Astrocyte of the spinal cord (primary cell): ENCODE measurements at regions not wholly inside any gene's neighbourhood (a gene's known extent, or its start where the extent isn't known, plus 50 kb on each side); places are given as distances from the start of the nearest gene placed in this dataset.

Experiments used
- DNase-seq: peaks from one replicate; pipeline ENCODE4 v3.0.0; 2011; ENCODE audit warnings: low read depth, low spot score
- H3K4me3 ChIP-seq: 2 replicates; pipeline ENCODE4 v1.5.1; 2011; ENCODE audit warnings: low read depth, mild to moderate bottlenecking, low read length, moderate library complexity
- in situ Hi-C: cut with HindIII; loops from 2 replicates; pipeline ENCODE4 v1.10.0; 2017; ENCODE audit warnings: low sequenced_read_pairs
- TF ChIP-seq, protein P1 (sequence below): IDR thresholded peaks from 2 replicates; pipeline ENCODE4 v1.5.1; 2012; ENCODE audit warnings: low read depth, mild to moderate bottlenecking, low read length, inconsistent platforms

DNA sequence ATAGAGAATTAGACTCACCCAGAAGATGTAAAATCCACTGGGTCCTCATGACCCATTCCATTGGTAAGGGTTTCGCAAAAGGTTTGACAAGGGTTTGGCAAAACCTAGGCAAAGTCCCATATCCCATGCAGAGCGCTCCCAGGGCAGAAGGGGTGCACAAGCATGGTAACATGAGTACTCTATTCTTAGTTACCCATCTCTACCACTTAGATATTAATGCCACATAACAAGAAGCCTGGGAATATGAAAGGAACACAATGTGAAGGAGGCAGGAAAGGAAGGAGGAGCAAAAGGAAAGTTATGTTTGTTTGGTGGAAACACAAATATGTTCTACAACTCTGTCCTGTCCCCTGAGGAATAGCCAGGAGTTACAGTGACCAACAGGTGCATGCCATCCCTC, 163.1 kb downstream of the FAXC start:
- in situ Hi-C loops: no loop called here
- no peak overlapping the region for H3K4me3 ChIP-seq
- DNase-seq: no peak
- TF ChIP-seq, protein P1, sequence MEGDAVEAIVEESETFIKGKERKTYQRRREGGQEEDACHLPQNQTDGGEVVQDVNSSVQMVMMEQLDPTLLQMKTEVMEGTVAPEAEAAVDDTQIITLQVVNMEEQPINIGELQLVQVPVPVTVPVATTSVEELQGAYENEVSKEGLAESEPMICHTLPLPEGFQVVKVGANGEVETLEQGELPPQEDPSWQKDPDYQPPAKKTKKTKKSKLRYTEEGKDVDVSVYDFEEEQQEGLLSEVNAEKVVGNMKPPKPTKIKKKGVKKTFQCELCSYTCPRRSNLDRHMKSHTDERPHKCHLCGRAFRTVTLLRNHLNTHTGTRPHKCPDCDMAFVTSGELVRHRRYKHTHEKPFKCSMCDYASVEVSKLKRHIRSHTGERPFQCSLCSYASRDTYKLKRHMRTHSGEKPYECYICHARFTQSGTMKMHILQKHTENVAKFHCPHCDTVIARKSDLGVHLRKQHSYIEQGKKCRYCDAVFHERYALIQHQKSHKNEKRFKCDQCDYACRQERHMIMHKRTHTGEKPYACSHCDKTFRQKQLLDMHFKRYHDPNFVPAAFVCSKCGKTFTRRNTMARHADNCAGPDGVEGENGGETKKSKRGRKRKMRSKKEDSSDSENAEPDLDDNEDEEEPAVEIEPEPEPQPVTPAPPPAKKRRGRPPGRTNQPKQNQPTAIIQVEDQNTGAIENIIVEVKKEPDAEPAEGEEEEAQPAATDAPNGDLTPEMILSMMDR: no peak

DNA sequence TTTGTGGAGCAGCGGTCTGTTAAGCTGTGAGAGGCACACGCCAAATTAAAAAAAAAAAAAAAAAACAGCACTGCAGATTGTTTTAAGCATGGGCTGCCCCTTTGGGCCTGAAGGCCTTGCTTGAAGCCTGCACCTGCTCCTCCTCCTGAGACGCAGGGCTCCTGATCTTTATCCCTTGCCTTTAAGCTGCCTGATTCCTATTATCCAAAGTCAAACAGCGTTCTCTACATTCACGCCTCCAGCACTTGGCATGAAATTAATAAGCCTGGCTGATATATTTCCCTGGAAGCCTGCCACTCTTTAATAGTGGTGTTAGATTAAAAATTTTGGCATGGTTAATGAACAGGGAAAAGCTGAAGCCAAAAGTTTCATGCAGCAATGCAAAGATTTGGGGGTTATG, 163.9 kb downstream of the FAXC start:
- H3K4me3 ChIP-seq: no peak overlapping the region
- TF ChIP-seq, protein P1: no peak
- in situ Hi-C loops: no loop called here
- DNase-seq: no peak

DNA sequence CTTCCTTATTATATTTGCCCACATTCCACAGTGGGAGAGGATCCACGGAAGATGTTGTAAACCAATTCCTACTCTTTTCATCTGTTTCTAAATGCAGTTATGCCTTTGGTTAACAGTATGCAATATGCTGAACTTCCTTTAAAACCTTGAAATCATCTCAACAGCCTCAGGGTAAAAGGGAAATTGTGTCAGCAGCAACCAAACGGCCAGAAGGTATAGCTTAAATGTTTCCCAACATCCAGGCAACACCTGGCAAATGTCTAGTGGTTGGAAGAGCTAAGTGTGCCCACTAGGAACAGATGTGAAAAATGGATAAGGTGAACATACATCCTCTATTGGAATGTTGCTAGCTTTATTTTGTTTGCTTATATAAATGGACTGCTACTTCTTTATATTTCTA, 164.8 kb downstream of the FAXC start:
- no peak for DNase-seq
- in situ Hi-C loops: no loop called here
- TF ChIP-seq, protein P1: no peak
- no peak overlapping the region for H3K4me3 ChIP-seq

DNA sequence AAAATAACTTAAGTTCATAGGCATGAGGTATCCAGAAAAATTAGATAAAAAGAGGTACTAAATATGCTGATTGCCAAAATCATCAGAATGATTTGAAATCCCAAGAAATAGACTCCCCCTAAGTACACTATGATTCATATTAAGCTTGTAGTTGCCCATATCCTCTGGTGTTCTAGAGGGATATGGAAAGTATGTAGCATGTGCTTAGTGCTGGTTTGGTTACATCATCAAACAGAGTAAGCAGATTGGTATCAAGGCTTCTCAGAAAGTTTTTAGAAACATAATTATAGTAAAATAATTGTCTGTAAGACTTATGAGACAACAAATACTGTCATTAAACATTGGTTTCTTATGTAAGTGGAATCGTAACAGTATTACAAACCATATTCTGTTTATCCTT, 166.4 kb downstream of the FAXC start:
- in situ Hi-C loops: no loop called here
- TF ChIP-seq, protein P1: no peak
- DNase-seq: no peak
- H3K4me3 ChIP-seq: no peak overlapping the region

DNA sequence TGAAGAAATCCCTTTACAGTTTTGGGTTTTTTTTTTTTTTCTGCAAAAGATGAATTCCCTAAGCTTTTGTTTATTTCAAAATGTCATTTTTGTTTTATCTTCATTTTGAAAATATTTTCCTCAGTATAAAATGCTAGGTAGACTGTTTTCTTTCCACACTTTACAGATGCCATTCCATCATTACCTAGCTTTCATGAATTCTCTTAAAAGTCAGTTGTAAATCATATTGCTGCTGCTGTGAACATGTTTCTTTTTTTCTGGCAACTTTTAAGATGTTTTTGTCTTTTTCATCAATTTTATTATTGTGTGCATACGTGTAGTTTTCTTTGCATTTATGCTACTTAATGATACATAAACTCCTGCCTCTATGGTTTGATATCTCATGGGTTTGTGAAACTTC, 168.3 kb downstream of the FAXC start:
- in situ Hi-C loops: no loop called here
- DNase-seq: no peak
- TF ChIP-seq, protein P1: no peak

DNA sequence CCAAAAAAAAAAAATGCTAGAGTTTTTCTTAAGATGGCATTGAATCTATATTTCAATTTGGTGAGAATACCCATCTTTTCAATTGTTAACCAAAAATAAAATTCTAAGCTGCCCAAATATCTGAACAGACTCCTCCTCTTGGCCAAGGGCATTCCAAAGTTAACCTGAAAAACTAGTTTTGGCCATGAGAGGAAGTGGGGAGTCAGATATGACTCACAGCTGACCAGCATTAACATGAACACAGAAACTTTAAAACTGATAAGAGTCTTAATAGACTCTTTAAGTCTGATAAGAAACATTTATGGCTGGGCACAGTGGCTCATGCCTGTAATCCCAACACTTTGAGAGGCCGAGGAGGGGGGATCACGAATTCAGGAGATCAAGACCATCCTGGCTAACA, 171.3 kb downstream of the FAXC start:
- TF ChIP-seq, protein P1: no peak
- no peak for DNase-seq
- in situ Hi-C loops: no loop called here
- no peak overlapping the region for H3K4me3 ChIP-seq

More for the DNA sequence above, 168.3 kb downstream of the FAXC start:
- no peak overlapping the region for H3K4me3 ChIP-seq

DNA sequence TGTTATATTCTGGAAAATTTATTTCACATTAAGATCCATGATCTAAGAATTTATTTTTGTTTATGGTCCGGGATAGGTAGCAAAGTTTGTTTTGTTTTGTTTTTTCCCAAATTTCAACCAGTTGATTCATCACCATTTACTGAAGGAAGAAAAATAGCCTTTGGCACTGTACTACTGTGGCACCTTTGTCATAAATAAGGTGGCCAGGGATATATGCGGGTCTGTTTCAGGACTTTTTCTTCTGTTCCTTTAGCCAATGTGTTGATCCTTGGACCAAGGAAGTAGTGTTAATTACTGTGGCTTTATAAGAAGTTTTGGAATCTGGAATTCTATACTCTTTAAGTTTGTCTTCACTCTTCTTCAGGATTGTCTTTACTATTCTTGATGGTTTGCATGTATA, 171.7 kb downstream of the FAXC start:
- no peak overlapping the region for H3K4me3 ChIP-seq
- TF ChIP-seq, protein P1: no peak
- in situ Hi-C loops: no loop called here
- DNase-seq: no peak
